ENCODE measurements at regions not wholly inside any gene's neighbourhood (a gene's known extent, or its start where the extent isn't known, plus 50 kb on each side); places are given as distances from the start of the nearest gene placed in this dataset.

DNA sequence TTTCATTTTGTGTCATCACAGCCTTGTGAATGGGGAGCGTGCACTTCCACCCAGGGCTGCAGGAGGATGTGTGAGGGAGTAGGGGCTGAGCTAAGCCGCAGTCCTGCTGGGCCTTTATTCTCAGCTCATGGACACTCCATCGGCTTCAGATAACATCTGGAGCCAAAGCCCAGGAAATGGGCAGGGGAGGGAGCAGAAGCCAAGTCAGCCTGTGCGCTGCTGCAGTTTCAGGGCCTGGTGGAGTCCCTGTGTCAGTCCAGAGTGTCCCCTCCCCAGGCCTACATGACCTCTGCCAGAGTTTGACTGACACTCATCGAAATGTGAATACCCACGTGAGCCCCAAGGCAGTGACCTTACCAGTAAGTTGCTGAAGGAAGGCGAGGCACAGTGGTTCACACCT is 242.2 kb downstream of the LOXHD1 start:
- ChIA-PET POLR2A (no interaction called here), RAD21 (ENCODE audit: low non-redundant PET in 1 of 2, low total read pairs in 2 of 2, uncharacterized antibody in 2 of 2, unreplicated experiment in 2 of 2) (no interaction called here), CTCF (no interaction called here)
- ATAC-seq (no peak), DNase-seq (ENCODE audit: low read depth, low spot score) (no peak)
- H3K4me1 ChIP-seq (ENCODE audit: control insufficient read depth in 1 of 2, insufficient read depth in 2 of 2, low read length in 2 of 2), result peaks cover 0 to 6% of the 10 kb centered on the region in 2 experiments; a peak in 1 of 4 replicates
- no peaks in the 10 kb centered on the region for H3K79me2 ChIP-seq (ENCODE audit: insufficient read depth, low read length)
- H3K4me2 ChIP-seq (ENCODE audit: low read length), result no peak overlapping the region
- intact Hi-C loops (cut with micrococcal nuclease), result no loop called here
- H3K9ac ChIP-seq (ENCODE audit: low read length), result no peak overlapping the region
- no peaks in the 10 kb centered on the region for H4K20me1 ChIP-seq (ENCODE audit: insufficient read depth)
- TF ChIP-seq SP1 (IDR thresholded peaks at IDR 0.05; ENCODE audit: low read depth) (no peak), CBX3 (IDR thresholded peaks at IDR 0.05; ENCODE audit: low read depth) (no peak), ZFX (IDR thresholded peaks at IDR 0.05) (no peak), POLR2AphosphoS5 (IDR thresholded peaks at IDR 0.05; ENCODE audit: low read depth, low read length) (no peak), SRF (IDR thresholded peaks at IDR 0.05; ENCODE audit: low read depth) (no peak), MAX (IDR thresholded peaks at IDR 0.05) (no peak)
- no peaks in the 10 kb centered on the region for H3K9me2 ChIP-seq (ENCODE audit: insufficient read depth)
- H3K27me3 ChIP-seq (ENCODE audit: insufficient read depth, low read length), result no peaks in the 10 kb centered on the region
- H3K4me3 ChIP-seq (replicated peaks in 1 of 2; ENCODE audit: low read depth in 1 of 2, low read length in 2 of 2), result no peak overlapping the region
- H2AFZ ChIP-seq (ENCODE audit: low read depth, low read length, poor library complexity, severe bottlenecking), result no peak overlapping the region
- no TSS peak for BruUV-seq (replicated peaks)
- no peak overlapping the region for H3K27ac ChIP-seq (ENCODE audit: low read depth, low read length)
- no peaks in the 10 kb centered on the region for H3K36me3 ChIP-seq (ENCODE audit: control insufficient read depth in 1 of 2, insufficient read depth in 2 of 2, low read length in 2 of 2)
- no peaks in the 10 kb centered on the region for H3K9me3 ChIP-seq (ENCODE audit: control insufficient read depth in 1 of 2, insufficient read depth in 1 of 2, low read depth in 1 of 2, low read length in 2 of 2)

DNA sequence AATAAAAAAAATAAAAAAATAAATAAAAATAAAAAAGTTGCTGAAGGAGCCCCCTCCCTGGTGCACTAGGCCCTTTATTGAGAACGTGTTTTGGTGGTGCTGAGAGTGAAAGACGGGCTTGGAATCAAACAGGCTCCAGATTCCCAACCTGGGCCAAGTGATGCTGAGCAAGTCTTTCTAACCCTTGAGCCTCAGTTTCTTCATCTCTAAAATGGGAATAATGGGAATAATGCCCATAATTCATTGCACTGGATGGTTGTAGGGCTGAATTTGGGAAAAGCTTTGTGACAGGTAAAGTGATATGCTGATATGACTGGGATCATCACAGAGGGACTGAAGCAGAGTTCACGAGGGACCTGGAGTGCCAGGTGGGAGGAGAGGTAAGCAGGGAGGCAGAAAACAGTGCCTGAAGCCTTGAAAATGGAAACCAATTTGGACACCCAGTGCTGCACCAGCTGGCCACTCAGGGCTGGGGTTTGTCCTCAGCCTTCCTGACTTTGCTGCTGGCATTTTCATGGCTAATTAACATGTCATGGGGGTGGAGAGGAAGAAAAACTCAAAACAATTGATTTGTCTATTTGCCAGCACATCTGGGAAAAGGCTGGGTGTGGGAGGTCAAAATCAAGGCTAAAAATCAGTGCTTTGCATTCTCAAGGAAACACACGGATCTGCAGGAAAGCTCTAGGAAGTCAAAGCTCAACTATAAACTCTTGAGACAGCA is 241.3 kb downstream of the LOXHD1 start:
- no peak for ATAC-seq
- Histone ChIP-seq H3K36me3 (ENCODE audit: control insufficient read depth in 1 of 2, insufficient read depth in 2 of 2, low read length in 2 of 2) (no peaks in the 10 kb centered on the region), H3K4me2 (ENCODE audit: low read length) (no peak overlapping the region), H3K27me3 (ENCODE audit: insufficient read depth, low read length) (no peaks in the 10 kb centered on the region), H3K9me3 (ENCODE audit: control insufficient read depth in 1 of 2, insufficient read depth in 1 of 2, low read depth in 1 of 2, low read length in 2 of 2) (no peaks in the 10 kb centered on the region), H3K27ac (ENCODE audit: low read depth, low read length) (no peak overlapping the region), H4K20me1 (ENCODE audit: insufficient read depth) (no peaks in the 10 kb centered on the region), H2AFZ (ENCODE audit: low read depth, low read length, poor library complexity, severe bottlenecking) (no peak overlapping the region), H3K9me2 (ENCODE audit: insufficient read depth) (no peaks in the 10 kb centered on the region), H3K4me1 (ENCODE audit: control insufficient read depth in 1 of 2, insufficient read depth in 2 of 2, low read length in 2 of 2) (peaks cover 0 to 6% of the 10 kb centered on the region in 2 experiments; a peak in 1 of 4 replicates), H3K9ac (ENCODE audit: low read length) (no peak overlapping the region), H3K79me2 (ENCODE audit: insufficient read depth, low read length) (no peaks in the 10 kb centered on the region), H3K4me3 (replicated peaks in 1 of 2; ENCODE audit: low read depth in 1 of 2, low read length in 2 of 2) (no peak overlapping the region)
- intact Hi-C loops (cut with micrococcal nuclease), result no loop called here
- ChIA-PET RAD21 (ENCODE audit: low non-redundant PET in 1 of 2, low total read pairs in 2 of 2, uncharacterized antibody in 2 of 2, unreplicated experiment in 2 of 2) (no interaction called here), CTCF (no interaction called here), POLR2A (no interaction called here)
- no TSS peak for BruUV-seq (replicated peaks)
- DNase-seq (ENCODE audit: low read depth, low spot score), result no peak
- TF ChIP-seq ZNF274 (IDR thresholded peaks at IDR 0.05; ENCODE audit: low read depth, low read length) (no peak), FOSL1 (IDR thresholded peaks at IDR 0.05; ENCODE audit: low read depth) (no peak), RAD21 (IDR thresholded peaks at IDR 0.05; ENCODE audit: low read depth) (no peak), ELF1 (IDR thresholded peaks at IDR 0.05; ENCODE audit: borderline replicate concordance, low read depth) (no peak), TCF7L2 (IDR thresholded peaks at IDR 0.05; ENCODE audit: borderline replicate concordance, extremely low read depth, insufficient read depth, insufficient read length) (no peak), SIN3A (IDR thresholded peaks at IDR 0.05; ENCODE audit: low read depth) (no peak), CTCF (IDR thresholded peaks at IDR 0.05 in 2 of 3, conservative IDR thresholded peaks at IDR 0.05 in 1 of 3; ENCODE audit: borderline replicate concordance in 1 of 3, insufficient read depth in 1 of 3, low read depth in 2 of 3, low read length in 2 of 3) (no peak), SRF (IDR thresholded peaks at IDR 0.05; ENCODE audit: low read depth) (no peak), EZH2 (IDR thresholded peaks at IDR 0.05) (no peak), ZFX (IDR thresholded peaks at IDR 0.05) (no peak), REST (IDR thresholded peaks at IDR 0.05; ENCODE audit: low read depth) (no peak), ATF3 (IDR thresholded peaks at IDR 0.05) (no peak)

Data from HCT116 (cell line).